Osteocyte (in vitro differentiated cells): ENCODE measurements at regions not wholly inside any gene's neighbourhood (a gene's known extent, or its start where the extent isn't known, plus 50 kb on each side); places are given as distances from the start of the nearest gene placed in this dataset.

Source experiments
- DNase-seq: peaks from one replicate; pipeline ENCODE4 v3.0.0; 2021; ENCODE audit warnings: mixed read lengths; ENCODE audit not compliant: unreplicated experiment; ENCODE audit errors: extremely low spot score
- H3K27ac Mint-ChIP-seq: one replicate; pipeline ENCODE4 v1.8.0; 2021; ENCODE audit warnings: mild to moderate bottlenecking, mixed read lengths; ENCODE audit not compliant: unreplicated experiment
- H3K27me3 Mint-ChIP-seq: one replicate; pipeline ENCODE4 v1.8.0; 2021; ENCODE audit warnings: mixed read lengths; ENCODE audit not compliant: unreplicated experiment
- H3K36me3 Mint-ChIP-seq: one replicate; pipeline ENCODE4 v1.8.0; 2021; ENCODE audit warnings: mixed read lengths; ENCODE audit not compliant: unreplicated experiment
- H3K4me1 Mint-ChIP-seq: one replicate; pipeline ENCODE4 v1.8.0; 2021; ENCODE audit warnings: mixed read lengths; ENCODE audit not compliant: unreplicated experiment
- H3K4me3 Mint-ChIP-seq: one replicate; pipeline ENCODE4 v1.8.0; 2021; ENCODE audit warnings: mild to moderate bottlenecking, moderate library complexity, mixed read lengths; ENCODE audit not compliant: unreplicated experiment
- H3K9me3 Mint-ChIP-seq: one replicate; pipeline ENCODE4 v1.8.0; 2021; ENCODE audit warnings: mixed read lengths; ENCODE audit not compliant: unreplicated experiment
- TF ChIP-seq, protein P1 (sequence below): fragments of 200-600 bp; sonication (generic); IDR thresholded peaks from 2 replicates; pipeline ENCODE4 v1.5.0; 2021; ENCODE audit warnings: antibody characterized with exemption, mild to moderate bottlenecking, moderate library complexity

- no peaks in the 10 kb centered on the region for H3K4me1 Mint-ChIP-seq
- H3K36me3 Mint-ChIP-seq = no peaks in the 10 kb centered on the region
- TF ChIP-seq, protein P1, sequence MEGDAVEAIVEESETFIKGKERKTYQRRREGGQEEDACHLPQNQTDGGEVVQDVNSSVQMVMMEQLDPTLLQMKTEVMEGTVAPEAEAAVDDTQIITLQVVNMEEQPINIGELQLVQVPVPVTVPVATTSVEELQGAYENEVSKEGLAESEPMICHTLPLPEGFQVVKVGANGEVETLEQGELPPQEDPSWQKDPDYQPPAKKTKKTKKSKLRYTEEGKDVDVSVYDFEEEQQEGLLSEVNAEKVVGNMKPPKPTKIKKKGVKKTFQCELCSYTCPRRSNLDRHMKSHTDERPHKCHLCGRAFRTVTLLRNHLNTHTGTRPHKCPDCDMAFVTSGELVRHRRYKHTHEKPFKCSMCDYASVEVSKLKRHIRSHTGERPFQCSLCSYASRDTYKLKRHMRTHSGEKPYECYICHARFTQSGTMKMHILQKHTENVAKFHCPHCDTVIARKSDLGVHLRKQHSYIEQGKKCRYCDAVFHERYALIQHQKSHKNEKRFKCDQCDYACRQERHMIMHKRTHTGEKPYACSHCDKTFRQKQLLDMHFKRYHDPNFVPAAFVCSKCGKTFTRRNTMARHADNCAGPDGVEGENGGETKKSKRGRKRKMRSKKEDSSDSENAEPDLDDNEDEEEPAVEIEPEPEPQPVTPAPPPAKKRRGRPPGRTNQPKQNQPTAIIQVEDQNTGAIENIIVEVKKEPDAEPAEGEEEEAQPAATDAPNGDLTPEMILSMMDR = no peak
- peaks cover 5% of the 10 kb centered on the region for H3K27me3 Mint-ChIP-seq
- no peak overlapping the region for H3K27ac Mint-ChIP-seq
- no peak for DNase-seq
- H3K9me3 Mint-ChIP-seq = no peaks in the 10 kb centered on the region
- H3K4me3 Mint-ChIP-seq = no peak overlapping the region
Measured at GRCh38 chr7:110604206-110604605, 486.7 kb upstream of the LRRN3 start.

GRCh38 chr7:110604885-110605284 is 486.0 kb upstream of the LRRN3 start:
- no peaks in the 10 kb centered on the region for H3K36me3 Mint-ChIP-seq
- no peak for DNase-seq
- TF ChIP-seq, protein P1 = no peak
- no peaks in the 10 kb centered on the region for H3K9me3 Mint-ChIP-seq
- H3K4me3 Mint-ChIP-seq = no peak overlapping the region
- peaks cover 2% of the 10 kb centered on the region for H3K4me1 Mint-ChIP-seq
- no peak overlapping the region for H3K27ac Mint-ChIP-seq
- peaks cover 5% of the 10 kb centered on the region for H3K27me3 Mint-ChIP-seq

GRCh38 chr7:110607050-110607857 is 483.7 kb upstream of the LRRN3 start:
- no peaks in the 10 kb centered on the region for H3K9me3 Mint-ChIP-seq
- no peak overlapping the region for H3K27ac Mint-ChIP-seq
- no peaks in the 10 kb centered on the region for H3K36me3 Mint-ChIP-seq
- no peak for DNase-seq
- TF ChIP-seq, protein P1 = no peak
- H3K4me3 Mint-ChIP-seq = no peak overlapping the region
- H3K4me1 Mint-ChIP-seq = peaks cover 2% of the 10 kb centered on the region
- H3K27me3 Mint-ChIP-seq = peaks cover 11% of the 10 kb centered on the region

DNA sequence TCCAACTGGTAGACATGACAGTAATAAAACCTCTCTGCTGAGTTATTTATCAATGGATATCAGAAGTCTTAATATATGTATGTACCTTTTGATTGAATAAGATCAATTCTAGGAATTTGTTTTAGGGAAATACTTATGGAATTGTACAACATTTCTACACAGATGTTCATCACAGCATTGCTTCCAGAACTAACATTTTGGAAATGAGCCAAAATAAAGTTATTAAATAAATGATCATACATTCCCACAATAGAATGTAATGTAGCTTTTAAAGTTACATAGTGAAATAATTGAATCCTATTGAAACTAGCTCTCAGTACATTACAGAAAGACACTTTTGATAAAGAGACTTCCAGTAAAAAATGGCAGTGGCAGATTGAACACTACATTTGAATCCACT is 481.6 kb upstream of the LRRN3 start:
- Mint-ChIP-seq H3K9me3 (no peaks in the 10 kb centered on the region), H3K27ac (no peak overlapping the region), H3K36me3 (no peaks in the 10 kb centered on the region), H3K27me3 (peaks cover 8% of the 10 kb centered on the region), H3K4me3 (no peak overlapping the region), H3K4me1 (peaks cover 2% of the 10 kb centered on the region)
- DNase-seq = no peak
- TF ChIP-seq, protein P1 = no peak

- Mint-ChIP-seq H3K36me3 (no peaks in the 10 kb centered on the region), H3K9me3 (peaks cover 6% of the 10 kb centered on the region), H3K4me3 (no peak overlapping the region), H3K27ac (no peak overlapping the region), H3K27me3 (peaks cover 6% of the 10 kb centered on the region), H3K4me1 (peaks cover 2% of the 10 kb centered on the region)
- TF ChIP-seq, protein P1 = no peak
- DNase-seq = no peak
Measured at GRCh38 chr7:110612680-110613079, 478.2 kb upstream of the LRRN3 start.
